Stimulated activated CD4-positive, alpha-beta T cell treated with anti-CD3 and anti-CD28 coated beads, Interleukin-4, amount 100 ng/mL, for 4 hours (primary cell): ENCODE measurements at regions not wholly inside any gene's neighbourhood (a gene's known extent, or its start where the extent isn't known, plus 50 kb on each side); places are given as distances from the start of the nearest gene placed in this dataset.

ENCODE experiments used
- DNase-seq, 2 experiments: peaks; one replicate each; pipeline ENCODE4 v3.0.0-alpha.2; 2020

- DNase-seq = no peak
Measured at GRCh38 chr20:63127700-63128364, 88.1 kb downstream of the YTHDF1 start.

GRCh38 chr20:63126876-63127699, 88.8 kb downstream of the YTHDF1 start:
- no peak for DNase-seq

DNA sequence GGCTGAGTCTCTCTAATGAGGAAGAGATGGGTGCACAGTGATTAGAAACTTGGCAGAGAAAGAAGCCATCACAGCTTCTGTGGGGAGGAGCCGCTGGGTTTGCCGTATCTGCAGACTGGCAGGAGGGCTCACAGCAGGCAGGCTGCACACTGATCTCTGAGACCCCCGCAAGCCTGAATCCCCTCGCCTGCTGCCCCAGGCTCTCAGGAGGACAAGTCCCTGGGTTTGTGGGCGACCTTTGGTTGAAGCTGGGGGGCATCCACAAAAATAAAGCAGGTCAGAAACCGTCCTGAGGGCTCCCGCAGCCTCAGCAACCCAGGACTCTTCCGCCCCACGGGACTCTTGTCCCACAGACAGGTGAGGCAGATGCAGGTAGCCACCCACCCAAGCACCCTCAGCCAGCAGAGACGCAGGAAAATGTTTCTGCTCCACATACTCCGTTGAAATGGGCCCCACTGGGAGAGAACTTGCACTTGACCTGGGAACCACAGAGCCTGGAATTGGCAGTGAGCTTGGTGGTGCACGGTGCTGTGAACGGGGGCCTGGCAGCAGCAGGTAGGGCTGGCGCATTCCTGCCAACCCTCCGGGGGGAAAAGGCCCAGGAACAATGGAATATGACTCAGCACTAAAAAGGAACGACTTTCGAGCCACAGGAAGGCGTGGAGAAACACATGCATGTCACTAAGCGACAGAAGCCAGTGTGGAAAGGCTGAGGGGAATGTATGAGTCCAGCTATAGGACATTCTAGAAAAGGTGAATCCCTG, 89.9 kb downstream of the YTHDF1 start:
- no peak for DNase-seq

GRCh38 chr20:63125581-63125837, 90.4 kb downstream of the YTHDF1 start:
- no peak for DNase-seq

GRCh38 chr20:63124782-63125580, 91.0 kb downstream of the YTHDF1 start:
- no peak for DNase-seq

DNA sequence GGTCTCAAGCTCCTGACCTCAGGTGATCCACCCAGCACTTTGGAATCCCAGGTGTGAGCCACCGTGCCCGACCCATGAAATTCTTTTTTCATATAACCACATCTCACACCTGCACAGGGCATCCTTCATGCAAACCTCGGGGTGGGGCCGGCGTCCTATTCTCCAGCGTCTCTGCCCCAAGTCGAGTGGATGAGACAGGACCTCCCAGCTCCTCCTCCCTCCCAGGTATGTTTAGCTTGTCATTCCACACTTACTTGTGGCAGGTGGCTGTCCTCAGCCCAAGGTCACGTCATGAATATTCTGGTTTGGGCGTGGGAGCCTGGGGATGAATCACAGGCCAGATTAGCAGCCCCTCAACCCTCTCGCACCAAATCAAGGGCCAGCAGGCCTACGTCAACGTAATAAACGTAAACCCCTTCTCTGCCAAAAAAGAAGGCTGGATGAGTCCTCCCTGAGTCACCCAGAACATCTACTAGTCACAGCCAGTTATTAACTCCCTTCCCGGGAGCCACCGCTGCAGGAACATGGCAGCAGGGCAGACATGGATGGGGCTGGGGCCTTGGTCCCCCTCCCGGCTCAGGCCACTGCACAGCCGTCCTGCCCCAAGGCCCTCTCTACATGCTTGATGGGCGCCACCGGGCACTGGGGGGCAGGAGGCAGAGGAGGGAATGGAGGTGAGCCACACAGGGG, 91.7 kb downstream of the YTHDF1 start:
- DNase-seq = no peak

- DNase-seq = no peak
Measured at GRCh38 chr20:63123331-63123741, 92.6 kb downstream of the YTHDF1 start.

DNA sequence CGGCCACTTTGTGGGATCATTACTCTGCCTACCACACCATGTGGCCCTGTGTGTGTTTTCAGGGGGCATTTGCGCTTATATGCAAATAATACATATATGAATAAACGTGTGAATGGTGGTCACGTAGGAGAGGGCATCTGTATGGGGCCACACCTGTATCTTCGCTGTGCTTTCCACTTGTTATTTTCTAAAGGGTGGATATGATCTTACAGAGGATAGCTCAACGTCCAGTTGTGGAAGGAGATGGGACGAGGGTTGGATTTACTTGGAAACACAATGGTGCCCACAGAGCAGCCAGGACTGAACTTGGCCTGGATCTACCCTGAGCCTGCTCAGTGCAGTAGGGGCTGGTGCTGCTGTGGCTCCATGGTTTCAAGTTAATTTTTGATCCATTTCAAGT, 93.3 kb downstream of the YTHDF1 start:
- DNase-seq = no peak

DNA sequence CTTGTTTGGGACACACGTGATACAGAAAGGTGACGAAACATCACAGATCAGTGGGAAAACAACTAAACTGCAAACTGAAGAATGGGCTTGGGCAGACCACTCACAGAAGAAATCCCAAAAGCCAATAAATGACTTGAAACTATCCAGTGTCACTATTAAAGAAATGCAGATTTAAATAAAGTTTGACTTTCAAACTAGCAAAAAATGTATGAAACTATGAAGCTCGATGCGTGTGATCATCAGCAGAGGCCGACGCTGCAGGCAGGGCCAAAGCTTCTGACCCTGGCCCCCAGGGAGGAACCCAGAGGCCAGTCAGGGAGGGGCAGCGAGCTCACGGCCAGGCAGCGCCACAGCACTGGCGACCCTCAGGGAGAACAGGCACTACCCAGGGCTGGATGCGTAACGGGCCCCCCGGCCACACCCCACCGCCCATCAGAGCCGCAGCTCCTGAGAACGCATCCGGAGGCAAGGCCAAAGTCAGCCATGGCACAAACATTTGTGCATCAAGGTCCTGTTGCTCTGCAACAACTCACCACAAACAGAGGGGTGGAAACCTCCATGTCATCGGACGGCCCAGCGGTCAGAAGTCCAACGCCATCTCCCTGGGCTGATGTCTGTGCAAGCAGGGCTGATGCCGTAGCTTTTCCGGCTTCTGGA, 94.1 kb downstream of the YTHDF1 start:
- no peak for DNase-seq

DNA sequence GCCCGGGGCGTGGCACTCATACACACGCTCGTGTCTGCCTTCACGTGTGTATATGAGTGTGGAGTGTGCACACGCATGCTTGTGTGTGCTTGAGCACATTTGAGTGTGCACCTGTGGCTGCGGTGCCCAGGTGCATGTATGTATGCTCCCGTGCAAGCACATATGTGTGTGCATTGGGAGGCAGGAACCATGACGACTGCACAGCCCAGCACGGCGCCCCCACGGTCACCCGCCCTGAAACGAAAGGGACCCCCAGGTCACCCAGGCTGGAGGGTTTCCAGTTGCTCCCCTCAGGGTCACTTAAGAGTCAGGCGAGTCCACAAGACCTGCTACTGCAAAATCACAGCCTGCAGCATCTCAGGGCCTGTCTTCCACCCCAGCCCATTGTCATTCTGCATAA, 94.7 kb downstream of the YTHDF1 start:
- DNase-seq = no peak

- DNase-seq = no peak
Measured at GRCh38 chr20:63120808-63121090, 95.2 kb downstream of the YTHDF1 start.

DNA sequence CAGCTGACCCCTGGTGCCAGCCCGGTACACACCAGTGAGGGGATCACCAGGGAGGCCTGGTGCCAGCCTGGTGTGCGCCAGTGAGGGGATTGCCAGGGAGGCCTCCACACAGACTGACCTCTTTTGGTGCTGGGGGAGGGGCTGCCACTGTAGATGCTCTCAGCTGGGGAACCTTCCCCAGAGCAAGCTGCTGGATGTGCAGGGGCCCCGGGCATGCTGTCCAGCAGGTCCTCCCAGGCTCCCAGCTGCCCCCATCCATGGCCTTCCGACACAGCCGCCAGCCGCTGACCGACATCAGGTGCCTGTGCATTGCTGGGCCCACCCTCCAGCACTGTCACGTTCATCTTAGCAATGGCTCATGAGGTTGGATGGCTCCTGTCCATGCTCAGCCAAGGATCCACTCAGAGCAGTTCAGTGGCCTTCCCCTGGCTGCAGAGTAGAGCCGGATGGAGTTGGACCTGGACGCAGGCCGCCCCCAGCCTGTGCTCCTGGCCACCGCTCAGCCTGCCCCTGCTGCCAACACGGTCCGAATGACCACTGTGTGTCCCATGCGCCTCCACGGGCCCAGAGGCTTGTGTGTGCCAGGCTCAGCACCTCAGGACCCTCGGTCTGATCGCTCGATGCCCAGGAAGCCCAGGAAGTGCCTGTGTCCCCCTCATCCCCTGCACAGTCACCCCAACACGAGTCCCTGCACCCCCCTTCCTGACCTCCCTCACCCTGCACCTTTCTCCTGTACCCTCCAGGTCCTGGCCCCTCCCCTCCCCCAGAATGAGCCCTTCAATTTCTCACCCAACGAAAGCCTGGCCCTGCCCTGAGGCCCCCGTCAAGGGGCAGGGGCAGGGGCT, 95.7 kb downstream of the YTHDF1 start:
- DNase-seq = no peak

DNA sequence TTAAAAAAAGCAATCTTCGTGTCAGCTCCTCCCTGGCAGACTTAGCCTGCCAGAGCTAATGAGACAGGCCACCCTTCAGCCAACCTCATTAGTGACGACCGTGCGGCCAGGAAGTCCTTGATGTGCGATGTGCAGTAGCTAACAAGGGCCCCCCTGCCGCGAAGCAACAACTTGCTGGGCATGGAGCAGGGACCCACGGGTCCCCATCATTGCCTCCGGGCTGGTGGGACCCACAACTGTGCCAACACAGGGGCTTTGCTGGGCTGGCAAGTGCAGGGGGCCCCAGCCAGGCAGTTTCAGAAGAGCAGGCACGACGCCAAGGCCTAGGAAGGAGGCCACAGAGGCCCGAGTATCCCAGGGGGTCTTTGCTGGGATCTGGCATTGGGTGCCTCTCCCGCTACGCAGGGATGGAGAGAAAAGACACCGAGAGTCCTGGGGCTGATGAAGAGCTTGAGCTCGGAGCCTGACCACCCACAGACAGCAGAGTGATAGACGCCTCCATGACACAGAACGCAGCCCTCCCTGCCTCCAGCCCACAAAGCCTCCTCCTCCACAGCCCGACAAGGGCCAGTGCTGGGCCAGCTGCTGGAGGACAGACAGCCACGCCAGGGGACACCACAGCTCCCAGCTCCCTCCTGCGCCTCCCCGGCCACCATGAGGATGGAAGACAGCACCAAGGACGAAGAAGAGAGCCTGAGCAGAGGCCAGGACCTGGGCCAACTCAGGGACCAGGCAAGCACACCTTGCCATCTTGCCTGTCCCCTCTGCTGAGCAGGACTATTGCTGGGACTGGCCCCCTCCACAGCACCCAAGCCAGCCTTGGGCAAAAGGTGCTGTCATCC, 96.6 kb downstream of the YTHDF1 start:
- DNase-seq = no peak

- no peak for DNase-seq
Measured at GRCh38 chr20:63118303-63119120, 97.4 kb downstream of the YTHDF1 start.

GRCh38 chr20:63117661-63118302, 98.1 kb downstream of the YTHDF1 start:
- no peak for DNase-seq

DNA sequence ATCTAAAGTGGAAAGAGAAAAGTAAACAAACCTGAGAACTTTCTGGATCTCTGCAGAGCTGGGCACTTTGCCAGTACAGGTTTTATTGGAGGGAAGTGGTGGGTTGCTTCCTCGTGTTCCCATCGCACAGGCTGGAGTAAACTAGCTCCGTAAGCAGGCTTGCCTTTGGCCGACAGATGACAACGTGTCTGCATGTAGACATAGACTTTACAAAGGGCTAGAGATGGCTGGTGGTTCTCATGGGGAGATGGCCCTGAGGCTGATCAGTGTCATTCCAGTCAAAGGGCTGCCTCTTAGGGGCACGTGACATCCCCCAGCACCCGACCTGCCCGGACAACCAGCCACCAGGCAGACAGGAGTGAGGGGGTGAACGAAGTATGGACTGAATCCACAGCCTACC, 98.8 kb downstream of the YTHDF1 start:
- no peak for DNase-seq

DNA sequence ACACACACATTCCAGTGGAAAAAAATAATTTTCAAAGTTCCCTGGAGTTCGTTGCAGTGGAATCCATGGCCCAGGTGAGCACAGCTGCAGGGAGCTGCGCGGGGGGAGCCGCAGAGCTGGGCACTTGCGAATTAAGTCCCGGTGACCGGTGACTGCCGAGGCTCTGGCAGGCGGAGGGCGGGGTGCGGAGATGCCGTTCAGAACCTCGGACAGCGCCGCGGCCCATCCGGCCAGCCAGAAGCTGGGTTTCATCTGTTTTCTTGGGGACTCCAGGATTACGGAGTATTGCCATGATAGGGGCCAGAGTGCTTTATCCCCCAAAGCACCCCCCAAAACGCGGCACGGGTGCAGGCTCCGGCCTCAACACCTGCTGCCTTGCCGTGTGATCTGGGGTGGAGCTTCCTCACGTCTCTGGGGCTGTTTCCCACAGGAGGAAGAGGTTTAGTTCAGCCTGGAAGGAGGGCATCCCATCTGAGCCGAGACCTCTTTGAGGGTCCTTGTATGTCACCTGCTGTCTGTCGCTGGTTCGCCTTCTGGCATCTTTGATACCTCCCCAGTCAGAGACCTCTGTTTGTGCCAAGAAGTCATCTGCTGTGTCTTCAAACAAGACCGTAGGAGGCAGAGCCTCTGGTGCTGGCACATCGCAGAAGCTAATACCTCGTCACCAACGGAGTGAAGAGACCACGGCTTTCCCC, 99.4 kb downstream of the YTHDF1 start:
- no peak for DNase-seq
